SK-N-SH treated with all-trans-retinoic acid at 6 μM for 48 hours (cell line): ENCODE measurements at regions not wholly inside any gene's neighbourhood (a gene's known extent, or its start where the extent isn't known, plus 50 kb on each side); places are given as distances from the start of the nearest gene placed in this dataset.

ENCODE experiments used
- ATAC-seq: fragments of 200-7000 bp; cut with Tn5 transposase; 3 replicates; pipeline ENCODE4 v1.9.1; 2020; ENCODE audit warnings: mild to moderate bottlenecking, moderate library complexity
- ARNTL ChIP-seq: fragments of 450-650 bp; formaldehyde crosslinking; IDR thresholded peaks from 2 replicates; pipeline ENCODE4 v1.5.0; 2020; ENCODE audit warnings: low read depth, mild to moderate bottlenecking, moderate library complexity, borderline replicate concordance
- BACH2 ChIP-seq: fragments of 250-450 bp; sonication (Bioruptor Pico); IDR thresholded peaks from 2 replicates; pipeline ENCODE4 v1.9.0; 2021; ENCODE audit warnings: mild to moderate bottlenecking, borderline replicate concordance
- CSDC2 ChIP-seq: fragments of 250-450 bp; sonication (Bioruptor Pico); IDR thresholded peaks from 2 replicates; pipeline ENCODE4 v1.5.0; 2020; ENCODE audit warnings: mild to moderate bottlenecking, moderate library complexity
- CSRNP3 ChIP-seq: fragments of 250-450 bp; sonication (Bioruptor Pico); IDR thresholded peaks from 2 replicates; pipeline ENCODE4 v1.5.1; 2021; ENCODE audit warnings: mild to moderate bottlenecking, moderate library complexity
- ESRRG ChIP-seq: fragments of 250-450 bp; sonication (Bioruptor Pico); IDR thresholded peaks from 2 replicates; pipeline ENCODE4 v1.6.1; 2021; ENCODE audit warnings: mild to moderate bottlenecking
- GLIS3 ChIP-seq: fragments of 250-450 bp; sonication (Bioruptor Pico); IDR thresholded peaks from 2 replicates; pipeline ENCODE4 v1.5.0; 2020; ENCODE audit warnings: mild to moderate bottlenecking, moderate library complexity
- ISL1 ChIP-seq: fragments of 250-450 bp; sonication (Bioruptor Pico); IDR thresholded peaks from 2 replicates; pipeline ENCODE4 v2.1.2; 2022; ENCODE audit warnings: mild to moderate bottlenecking, moderate library complexity
- PATZ1 ChIP-seq: fragments of 250-450 bp; sonication (Bioruptor Pico); IDR thresholded peaks from 2 replicates; pipeline ENCODE4 v1.8.0; 2020; ENCODE audit warnings: mild to moderate bottlenecking, moderate library complexity, borderline replicate concordance
- POU6F1 ChIP-seq: fragments of 250-450 bp; sonication (Bioruptor Pico); IDR thresholded peaks from 2 replicates; pipeline ENCODE4 v1.8.0; 2021; ENCODE audit warnings: low read depth, mild to moderate bottlenecking, moderate library complexity, borderline replicate concordance
- RARB ChIP-seq: fragments of 250-450 bp; sonication (Bioruptor Pico); IDR thresholded peaks from 2 replicates; pipeline ENCODE4 v1.8.0; 2021; ENCODE audit warnings: mild to moderate bottlenecking, moderate library complexity
- SNAI2 ChIP-seq: fragments of 250-450 bp; sonication (Bioruptor Pico); IDR thresholded peaks from 2 replicates; pipeline ENCODE4 v1.5.0; 2020; ENCODE audit warnings: mild to moderate bottlenecking, moderate library complexity
- TCF4 ChIP-seq: fragments of 250-450 bp; sonication (Bioruptor Pico); IDR thresholded peaks from 2 replicates; pipeline ENCODE4 v1.8.0; 2021; ENCODE audit warnings: mild to moderate bottlenecking, moderate library complexity, borderline replicate concordance
- ZC3H10 ChIP-seq: fragments of 250-450 bp; sonication (Bioruptor Pico); IDR thresholded peaks from 2 replicates; pipeline ENCODE4 v1.5.1; 2021; ENCODE audit warnings: mild to moderate bottlenecking, moderate library complexity
- ZFP3 ChIP-seq: fragments of 250-450 bp; sonication (Bioruptor Pico); IDR thresholded peaks from 2 replicates; pipeline ENCODE4 v1.5.0; 2020; ENCODE audit warnings: mild to moderate bottlenecking, moderate library complexity
- ZFP30 ChIP-seq: fragments of 450-650 bp; formaldehyde crosslinking; IDR thresholded peaks from 2 replicates; pipeline ENCODE4 v1.5.0; 2022; ENCODE audit warnings: mild to moderate bottlenecking, moderate library complexity
- ZNF70 ChIP-seq: fragments of 450-650 bp; formaldehyde crosslinking; IDR thresholded peaks from 2 replicates; pipeline ENCODE4 v1.5.0; 2020; ENCODE audit warnings: mild to moderate bottlenecking, moderate library complexity
- TF ChIP-seq, protein P1 (sequence below): fragments of 250-450 bp; sonication (Bioruptor Pico); IDR thresholded peaks from 2 replicates; pipeline ENCODE4 v1.5.1; 2020; ENCODE audit warnings: low read depth, mild to moderate bottlenecking, moderate library complexity

DNA sequence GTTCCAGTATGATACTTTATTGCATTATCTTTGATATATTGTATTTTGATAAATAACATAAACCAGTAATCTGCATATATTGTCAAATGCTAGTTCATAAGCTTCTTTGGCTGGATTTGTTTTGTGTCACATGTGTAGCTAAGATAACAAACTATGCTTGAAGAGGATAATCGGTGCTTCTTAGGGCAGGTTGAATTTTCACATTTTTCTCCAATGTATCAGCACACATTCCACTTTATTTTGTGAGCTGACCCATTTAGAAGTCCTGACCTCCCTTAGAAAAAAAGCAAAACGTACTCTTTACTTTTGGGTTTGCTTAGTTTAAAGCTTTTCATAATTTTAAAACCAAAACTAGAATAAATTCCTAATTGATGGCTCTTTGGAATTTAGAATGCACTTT, 277.7 kb upstream of the DDHD1 start (continued):
- TF ChIP-seq PATZ1, result no peak
- no peak for TF ChIP-seq RARB
- no peak for TF ChIP-seq CSRNP3
- TF ChIP-seq ZFP3, result no peak

GRCh38 chr14:53412819-53413675, 259.9 kb upstream of the DDHD1 start:
- TF ChIP-seq ESRRG (CRISPR knock-in tag), result no peak
- no peak for TF ChIP-seq ZFP30 (CRISPR knock-in tag)
- no peak for TF ChIP-seq BACH2 (CRISPR knock-in tag)
- no peak for TF ChIP-seq ZNF70 (CRISPR knock-in tag)
- TF ChIP-seq, all 23 proteins: peak for 0
- ATAC-seq, result peak; percentile 59; the same call in 2 of the 3 replicates

GRCh38 chr14:53411125-53411524, 258.0 kb upstream of the DDHD1 start:
- TF ChIP-seq SNAI2 (CRISPR knock-in tag), result no peak
- no peak for TF ChIP-seq RARB
- ATAC-seq, result no peak

- no peak for ATAC-seq
- TF ChIP-seq TCF4, result no peak
- no peak for TF ChIP-seq CSRNP3
- no peak for TF ChIP-seq ZNF70 (CRISPR knock-in tag)
- TF ChIP-seq CSDC2 (CRISPR knock-in tag), result no peak
- TF ChIP-seq, protein P1, sequence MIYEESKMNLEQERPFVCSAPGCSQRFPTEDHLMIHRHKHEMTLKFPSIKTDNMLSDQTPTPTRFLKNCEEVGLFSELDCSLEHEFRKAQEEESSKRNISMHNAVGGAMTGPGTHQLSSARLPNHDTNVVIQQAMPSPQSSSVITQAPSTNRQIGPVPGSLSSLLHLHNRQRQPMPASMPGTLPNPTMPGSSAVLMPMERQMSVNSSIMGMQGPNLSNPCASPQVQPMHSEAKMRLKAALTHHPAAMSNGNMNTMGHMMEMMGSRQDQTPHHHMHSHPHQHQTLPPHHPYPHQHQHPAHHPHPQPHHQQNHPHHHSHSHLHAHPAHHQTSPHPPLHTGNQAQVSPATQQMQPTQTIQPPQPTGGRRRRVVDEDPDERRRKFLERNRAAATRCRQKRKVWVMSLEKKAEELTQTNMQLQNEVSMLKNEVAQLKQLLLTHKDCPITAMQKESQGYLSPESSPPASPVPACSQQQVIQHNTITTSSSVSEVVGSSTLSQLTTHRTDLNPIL (CRISPR knock-in tag), result no peak
- TF ChIP-seq BACH2 (CRISPR knock-in tag), result no peak
- TF ChIP-seq ZC3H10, result no peak
- no peak for TF ChIP-seq ISL1 (CRISPR knock-in tag)
Measured at GRCh38 chr14:53409969-53410368, 256.8 kb upstream of the DDHD1 start.

DNA sequence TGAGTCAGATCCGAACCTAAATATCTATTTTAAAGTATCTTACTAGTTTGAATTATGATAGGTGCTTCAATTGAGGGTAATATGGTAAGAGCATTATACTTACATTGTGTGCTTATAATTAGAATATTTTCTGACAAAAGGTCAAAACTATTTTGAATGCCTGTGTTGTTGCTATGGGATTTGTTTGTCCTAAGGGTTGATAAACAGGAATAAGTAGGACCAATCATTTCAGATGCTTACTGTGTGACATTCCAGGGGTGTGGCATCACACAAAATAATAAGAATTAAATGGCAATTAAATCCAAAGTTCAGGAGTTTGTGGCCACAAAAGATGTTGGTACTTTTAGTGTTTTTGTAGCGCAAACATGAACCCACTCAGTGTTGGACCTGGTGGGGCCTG, 256.2 kb upstream of the DDHD1 start:
- TF ChIP-seq ZNF70 (CRISPR knock-in tag), result no peak
- no peak for TF ChIP-seq POU6F1 (CRISPR knock-in tag)
- TF ChIP-seq PATZ1, result no peak
- TF ChIP-seq ZFP3, result no peak
- no peak for TF ChIP-seq SNAI2 (CRISPR knock-in tag)
- TF ChIP-seq ZC3H10, result no peak
- no peak for TF ChIP-seq ARNTL (CRISPR knock-in tag)
- TF ChIP-seq RARB, result no peak
- TF ChIP-seq GLIS3 (CRISPR knock-in tag), result no peak
- no peak for TF ChIP-seq ISL1 (CRISPR knock-in tag)
- TF ChIP-seq CSDC2 (CRISPR knock-in tag), result no peak
- no peak for TF ChIP-seq CSRNP3
- no peak for TF ChIP-seq ZFP30 (CRISPR knock-in tag)
- no peak for ATAC-seq
